Astrocyte of the cerebellum (primary cell): ENCODE measurements at regions not wholly inside any gene's neighbourhood (a gene's known extent, or its start where the extent isn't known, plus 50 kb on each side); places are given as distances from the start of the nearest gene placed in this dataset.

Source experiments
- DNase-seq: peaks from one replicate; pipeline ENCODE4 v3.0.0-alpha.2; 2011; ENCODE audit warnings: low read depth
- H3K4me3 ChIP-seq: 2 replicates; pipeline ENCODE4 v1.5.1; 2011; ENCODE audit warnings: mild to moderate bottlenecking, low read depth, low read length, moderate library complexity
- in situ Hi-C: cut with HindIII; loops from 2 replicates; pipeline ENCODE4 v1.10.0; 2017; ENCODE audit warnings: low sequenced_read_pairs
- TF ChIP-seq, protein P1 (sequence below): IDR thresholded peaks from 2 replicates; pipeline ENCODE4 v1.5.1; 2012; ENCODE audit warnings: low read length, low read depth, moderate library complexity, mild to moderate bottlenecking; ENCODE audit errors: missing control alignments

- in situ Hi-C loops: no loop called here
- DNase-seq: no peak
- TF ChIP-seq, protein P1, sequence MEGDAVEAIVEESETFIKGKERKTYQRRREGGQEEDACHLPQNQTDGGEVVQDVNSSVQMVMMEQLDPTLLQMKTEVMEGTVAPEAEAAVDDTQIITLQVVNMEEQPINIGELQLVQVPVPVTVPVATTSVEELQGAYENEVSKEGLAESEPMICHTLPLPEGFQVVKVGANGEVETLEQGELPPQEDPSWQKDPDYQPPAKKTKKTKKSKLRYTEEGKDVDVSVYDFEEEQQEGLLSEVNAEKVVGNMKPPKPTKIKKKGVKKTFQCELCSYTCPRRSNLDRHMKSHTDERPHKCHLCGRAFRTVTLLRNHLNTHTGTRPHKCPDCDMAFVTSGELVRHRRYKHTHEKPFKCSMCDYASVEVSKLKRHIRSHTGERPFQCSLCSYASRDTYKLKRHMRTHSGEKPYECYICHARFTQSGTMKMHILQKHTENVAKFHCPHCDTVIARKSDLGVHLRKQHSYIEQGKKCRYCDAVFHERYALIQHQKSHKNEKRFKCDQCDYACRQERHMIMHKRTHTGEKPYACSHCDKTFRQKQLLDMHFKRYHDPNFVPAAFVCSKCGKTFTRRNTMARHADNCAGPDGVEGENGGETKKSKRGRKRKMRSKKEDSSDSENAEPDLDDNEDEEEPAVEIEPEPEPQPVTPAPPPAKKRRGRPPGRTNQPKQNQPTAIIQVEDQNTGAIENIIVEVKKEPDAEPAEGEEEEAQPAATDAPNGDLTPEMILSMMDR: no peak
- no peak overlapping the region for H3K4me3 ChIP-seq
Observed at GRCh38 chr9:129403779-129404620, 216.9 kb downstream of the C9orf50 start.

GRCh38 chr9:129402931-129403778 lies 217.7 kb downstream of the C9orf50 start:
- H3K4me3 ChIP-seq: no peak overlapping the region
- in situ Hi-C loops: no loop called here
- no peak for DNase-seq
- TF ChIP-seq, protein P1: no peak

GRCh38 chr9:129402371-129402739 lies 218.5 kb downstream of the C9orf50 start:
- TF ChIP-seq, protein P1: no peak
- DNase-seq: no peak
- no peak overlapping the region for H3K4me3 ChIP-seq
- in situ Hi-C loops: no loop called here

DNA sequence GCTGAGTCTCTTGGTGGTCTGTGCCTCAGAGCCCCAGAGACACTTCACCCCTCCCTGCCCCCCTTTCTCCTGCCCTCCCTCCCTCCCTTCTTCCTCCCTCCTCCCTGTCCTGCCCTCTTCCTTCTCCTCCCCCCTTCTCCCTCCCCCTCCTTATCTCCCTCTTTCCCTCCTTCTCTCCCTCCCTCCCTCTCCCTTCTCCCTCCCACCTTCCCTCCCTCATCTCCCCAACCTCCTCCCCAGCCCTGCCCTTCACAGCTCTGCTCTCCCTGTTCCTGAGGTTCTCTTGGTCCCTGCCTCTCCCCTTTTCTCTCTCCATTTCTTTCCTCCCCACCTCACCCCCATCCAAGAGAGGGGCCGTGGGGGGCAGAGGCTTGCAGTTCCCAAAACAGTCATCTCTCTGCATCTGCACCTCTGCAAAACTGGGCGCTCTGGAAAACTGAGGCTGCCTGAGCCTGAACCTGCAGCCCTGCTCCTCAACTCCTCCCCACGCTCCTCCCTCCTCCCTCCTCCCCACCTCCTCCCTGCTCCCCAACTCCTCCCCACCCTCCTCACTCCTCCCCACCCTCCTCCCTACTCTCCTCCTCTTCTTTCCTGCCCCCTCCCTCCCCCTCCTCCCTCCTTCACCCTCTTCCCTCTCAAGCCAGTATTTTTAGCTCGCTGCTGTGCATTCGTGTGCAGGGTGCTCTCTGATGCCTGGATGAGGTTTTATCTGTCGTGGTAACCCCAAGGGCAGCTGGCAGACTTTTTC lies 219.1 kb downstream of the C9orf50 start:
- DNase-seq: no peak
- in situ Hi-C loops: no loop called here
- TF ChIP-seq, protein P1: no peak
- no peak overlapping the region for H3K4me3 ChIP-seq

DNA sequence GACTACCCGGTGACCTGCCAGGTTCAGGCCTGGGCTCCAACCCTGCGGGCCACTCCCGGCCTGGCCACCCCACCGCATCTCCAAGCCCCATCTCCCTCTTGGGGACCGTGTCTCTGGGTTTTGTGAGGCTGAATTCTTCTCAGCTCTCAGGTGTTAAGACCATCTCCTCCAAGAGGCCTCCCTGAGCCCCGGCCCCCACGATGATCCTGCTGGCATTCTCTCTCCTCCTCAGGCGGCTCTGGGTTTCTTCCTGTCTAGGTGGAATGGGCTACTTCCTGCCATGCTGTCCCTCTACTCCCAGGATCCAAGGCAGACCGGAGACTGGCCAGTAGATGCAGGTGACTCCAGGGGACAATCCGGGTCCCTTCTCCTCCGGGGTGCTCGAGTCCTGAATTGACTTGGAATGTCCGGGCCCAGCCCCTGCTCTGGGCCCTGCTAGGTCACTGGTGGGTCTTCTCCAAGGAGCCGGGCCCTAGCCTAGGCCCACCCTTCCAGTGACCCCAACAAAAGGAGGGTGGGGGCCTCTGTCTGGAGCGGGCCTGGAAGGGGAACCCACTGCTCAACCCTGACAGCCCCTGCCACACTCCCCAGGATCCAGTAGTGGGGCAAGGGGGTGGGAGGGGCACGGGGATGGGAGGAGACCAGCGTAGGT lies 219.8 kb downstream of the C9orf50 start:
- in situ Hi-C loops: no loop called here
- TF ChIP-seq, protein P1: no peak
- H3K4me3 ChIP-seq: no peak overlapping the region
- no peak for DNase-seq
